Left ventricle myocardium superior (tissue), 1 donor: ENCODE measurements at regions not wholly inside any gene's neighbourhood (a gene's known extent, or its start where the extent isn't known, plus 50 kb on each side); places are given as distances from the start of the nearest gene placed in this dataset.

Source experiments
- ATAC-seq: fragments of 200-7000 bp; cut with Tn5 transposase; one replicate; pipeline ENCODE4 v1.9.1; 2020; ENCODE audit warnings: mild to moderate bottlenecking, moderate library complexity
- DNase-seq: peaks from one replicate; pipeline ENCODE4 v3.0.0-alpha.2; 2020
- intact Hi-C: fragments of 100-400 bp; cut with micrococcal nuclease; formaldehyde crosslinking; loops from one replicate; pipeline ENCODE4 v1.11.0; 2022
- donor health status: DM: no; HTN: yes; CAD: no; lungs with severe emphysema.

GRCh38 chr7:17184805-17185689 is 113.4 kb upstream of the AHR start:
- DNase-seq: no peak
- intact Hi-C loops: no loop called here
- no peak for ATAC-seq

- intact Hi-C loops: no loop called here
- ATAC-seq (peak; percentile 35), DNase-seq (no peak)
Observed at GRCh38 chr7:17185690-17186070, 112.8 kb upstream of the AHR start.

- ATAC-seq (no peak), DNase-seq (no peak)
- intact Hi-C loops: no loop called here
Observed at GRCh38 chr7:17186745-17187530, 111.5 kb upstream of the AHR start.

- intact Hi-C loops: no loop called here
- ATAC-seq (no peak), DNase-seq (no peak)
Observed at GRCh38 chr7:17194656-17195055, 103.8 kb upstream of the AHR start.

GRCh38 chr7:17195576-17195975 is 102.9 kb upstream of the AHR start:
- no peak for ATAC-seq
- intact Hi-C loops: no loop called here
- DNase-seq: no peak

GRCh38 chr7:17205910-17206309 is 92.5 kb upstream of the AHR start:
- DNase-seq: no peak
- no peak for ATAC-seq
- intact Hi-C loops: no loop called here

GRCh38 chr7:17206349-17206905 is 92.0 kb upstream of the AHR start:
- DNase-seq (no peak), ATAC-seq (no peak)
- intact Hi-C loops: no loop called here

GRCh38 chr7:17207220-17207619 is 91.2 kb upstream of the AHR start:
- intact Hi-C loops: no loop called here
- ATAC-seq (peak; percentile 24), DNase-seq (no peak)

GRCh38 chr7:17209101-17209500 is 89.4 kb upstream of the AHR start:
- ATAC-seq (no peak), DNase-seq (no peak)
- intact Hi-C loops: no loop called here

GRCh38 chr7:17211307-17211836 is 87.1 kb upstream of the AHR start:
- intact Hi-C loops: no loop called here
- DNase-seq: no peak
- ATAC-seq: no peak

GRCh38 chr7:17212188-17212587 is 86.3 kb upstream of the AHR start:
- intact Hi-C loops: no loop called here
- no peak for ATAC-seq
- no peak for DNase-seq

- intact Hi-C loops: no loop called here
- ATAC-seq (no peak), DNase-seq (no peak)
Observed at GRCh38 chr7:17227766-17228490, 70.5 kb upstream of the AHR start.

GRCh38 chr7:17229228-17229627 is 69.2 kb upstream of the AHR start:
- intact Hi-C loops: no loop called here
- DNase-seq: no peak
- ATAC-seq: no peak

GRCh38 chr7:17230099-17230807 is 68.2 kb upstream of the AHR start:
- intact Hi-C loops: no loop called here
- DNase-seq (no peak), ATAC-seq (peak; percentile 93)

GRCh38 chr7:17233603-17234002 is 64.8 kb upstream of the AHR start:
- intact Hi-C loops: no loop called here
- no peak for DNase-seq
- no peak for ATAC-seq

GRCh38 chr7:17234030-17234397 is 64.4 kb upstream of the AHR start:
- ATAC-seq (peak; percentile 32), DNase-seq (no peak)
- intact Hi-C loops: no loop called here

- DNase-seq (no peak), ATAC-seq (peak; percentile 36)
- intact Hi-C loops: no loop called here
Observed at GRCh38 chr7:17234398-17235031, 63.9 kb upstream of the AHR start.

GRCh38 chr7:17236171-17236570 is 62.3 kb upstream of the AHR start:
- ATAC-seq (no peak), DNase-seq (no peak)
- intact Hi-C loops: no loop called here
